Right renal pelvis (tissue), 4 donors: ENCODE measurements at regions not wholly inside any gene's neighbourhood (a gene's known extent, or its start where the extent isn't known, plus 50 kb on each side); places are given as distances from the start of the nearest gene placed in this dataset.
"Not testable (repeated sequence)": the region's sequence is repeated elsewhere in the genome, so short reads cannot be mapped to it uniquely, and the experiment has no call there.

Experiments used
- DNase-seq, 4 donors: peaks; one replicate each; pipeline ENCODE4 v3.0.0-alpha.2; 2013; ENCODE audit warnings: low read depth in 4 of 4, low spot score in 3 of 4, missing footprints in 1 of 4

DNA sequence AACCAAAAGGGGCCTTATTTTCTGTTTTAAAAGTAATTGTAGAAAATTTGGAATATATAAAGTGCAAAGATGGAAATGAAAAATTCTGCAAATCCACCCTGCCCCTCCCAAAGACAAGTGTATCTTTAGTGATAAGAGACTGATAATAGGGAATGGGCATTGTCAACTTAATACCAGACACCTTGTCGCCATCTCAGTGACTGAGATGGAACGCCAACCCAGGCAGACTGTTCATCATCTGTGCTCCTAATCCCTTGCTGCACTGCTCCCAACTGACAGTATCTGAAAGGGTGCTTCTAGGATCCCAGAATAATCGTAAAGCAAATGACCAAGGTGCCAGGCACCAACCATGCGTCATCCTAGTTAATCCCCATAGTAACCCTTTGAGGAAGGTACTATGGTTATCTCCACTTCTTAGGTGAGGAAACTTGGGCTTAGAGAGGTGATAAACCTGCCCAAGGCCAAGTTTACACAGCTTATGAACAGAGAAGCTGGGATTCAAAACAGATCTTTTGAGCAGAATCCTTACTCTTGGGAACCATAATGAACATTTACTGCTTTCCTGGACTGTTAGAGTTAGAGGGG is 583.7 kb downstream of the GATA3 start:
- no peak for DNase-seq

DNA sequence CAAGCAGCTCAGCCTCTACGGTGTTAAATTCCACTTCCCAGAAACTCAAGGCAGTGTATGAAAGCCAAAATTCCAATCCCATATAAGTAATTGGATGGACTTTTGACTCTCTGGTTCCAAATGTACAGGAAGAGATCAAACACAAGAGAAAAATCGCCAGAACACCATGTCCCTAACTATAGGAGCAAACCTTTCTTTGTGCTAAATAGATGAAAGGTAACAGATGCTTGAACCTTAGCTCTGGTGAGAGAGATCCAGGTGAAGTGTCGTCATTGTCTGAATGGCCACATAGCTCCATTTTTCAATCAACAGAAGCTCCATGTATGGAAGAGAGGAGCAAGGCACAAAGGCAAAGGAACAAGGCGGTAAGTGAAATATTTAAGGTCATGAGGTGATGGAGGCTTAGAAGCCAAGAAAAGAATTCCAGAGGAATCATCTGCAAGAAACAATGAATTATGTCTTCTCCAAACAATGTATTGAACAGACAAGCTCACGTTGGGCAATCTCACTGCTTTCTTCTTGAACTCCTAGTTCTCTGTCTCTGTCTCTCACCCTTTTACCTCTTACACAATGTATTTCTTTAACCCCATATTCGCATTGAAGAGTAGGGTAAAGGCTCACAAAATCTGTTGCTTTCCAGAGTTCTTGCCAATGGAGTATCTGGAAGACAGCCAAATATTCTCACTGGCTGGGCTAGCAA is 585.1 kb downstream of the GATA3 start:
- no peak for DNase-seq

DNA sequence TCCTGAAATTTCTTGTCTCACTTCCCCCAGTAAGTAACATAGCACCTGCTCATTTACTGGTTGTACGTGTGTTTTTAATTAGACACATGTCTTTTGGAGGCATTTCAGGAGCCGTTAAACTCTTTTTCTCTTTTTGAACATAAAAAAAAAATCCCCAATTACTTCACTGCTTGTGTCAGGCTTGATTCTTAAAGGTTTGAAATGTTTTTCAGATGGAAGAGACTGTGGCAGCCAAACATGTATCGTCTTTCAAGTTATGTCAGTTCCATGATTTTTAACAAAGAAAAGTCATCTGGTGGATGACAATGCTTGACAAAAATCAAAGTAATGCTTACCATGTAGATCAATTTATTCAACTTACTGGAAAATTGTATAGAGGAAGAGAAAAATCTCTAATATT is 585.8 kb downstream of the GATA3 start:
- no peak for DNase-seq

DNA sequence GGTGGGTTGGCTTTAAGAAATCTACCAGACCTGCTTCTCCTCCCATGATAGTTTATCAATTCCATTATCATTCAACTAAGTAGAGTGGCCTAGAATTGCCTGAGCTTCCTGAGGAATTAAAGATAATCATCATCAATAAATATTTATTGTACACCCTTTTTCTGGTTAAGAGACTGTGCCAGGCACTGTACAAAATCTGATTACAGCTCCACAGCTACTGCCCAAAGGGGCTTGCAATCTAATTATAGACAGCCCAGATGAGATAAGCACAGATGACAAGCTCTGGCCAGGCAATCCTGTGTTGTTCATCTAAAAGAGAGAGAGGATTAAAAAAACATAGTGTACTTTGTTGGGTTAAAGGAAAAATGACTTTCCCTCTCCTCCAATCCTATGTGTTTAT is 586.4 kb downstream of the GATA3 start:
- DNase-seq, result no peak

DNA sequence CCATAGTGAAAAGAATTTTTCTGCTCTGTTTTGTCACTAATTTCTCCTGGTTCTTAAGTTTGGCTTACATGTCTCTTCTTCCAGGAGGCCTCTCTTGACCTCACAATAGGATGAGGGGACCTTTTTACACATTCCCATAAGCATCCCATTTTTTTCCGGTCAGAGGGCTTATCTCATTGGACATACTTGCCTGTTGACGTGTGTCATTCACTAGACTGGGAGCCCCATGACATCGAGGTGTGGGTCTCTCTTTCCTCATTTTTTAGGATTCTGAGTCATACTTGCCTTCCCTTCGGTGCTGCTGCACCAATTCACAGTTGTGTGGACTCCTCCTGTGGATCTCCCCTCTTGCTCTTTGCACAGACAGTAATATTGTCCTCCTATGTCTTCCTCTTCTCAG is 601.8 kb downstream of the GATA3 start:
- no peak for DNase-seq

DNA sequence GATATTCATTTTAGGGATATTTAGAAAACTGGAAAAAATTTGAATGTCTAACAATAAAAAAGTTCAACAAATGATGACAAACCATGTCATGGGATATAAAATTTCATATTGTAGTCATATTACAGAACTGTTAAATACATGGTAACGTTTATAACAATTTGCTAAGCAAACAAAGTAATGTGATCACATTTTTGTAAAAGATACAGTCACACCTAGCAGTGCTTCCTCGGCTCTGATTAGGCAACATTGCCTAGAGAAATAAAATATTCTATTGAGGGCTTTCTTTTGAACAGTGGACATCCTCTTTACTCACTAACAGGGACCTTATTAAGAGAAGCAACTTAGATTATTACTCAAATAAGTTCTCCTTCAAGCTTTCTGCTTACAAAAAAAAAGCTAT is 605.5 kb downstream of the GATA3 start:
- no peak for DNase-seq

DNA sequence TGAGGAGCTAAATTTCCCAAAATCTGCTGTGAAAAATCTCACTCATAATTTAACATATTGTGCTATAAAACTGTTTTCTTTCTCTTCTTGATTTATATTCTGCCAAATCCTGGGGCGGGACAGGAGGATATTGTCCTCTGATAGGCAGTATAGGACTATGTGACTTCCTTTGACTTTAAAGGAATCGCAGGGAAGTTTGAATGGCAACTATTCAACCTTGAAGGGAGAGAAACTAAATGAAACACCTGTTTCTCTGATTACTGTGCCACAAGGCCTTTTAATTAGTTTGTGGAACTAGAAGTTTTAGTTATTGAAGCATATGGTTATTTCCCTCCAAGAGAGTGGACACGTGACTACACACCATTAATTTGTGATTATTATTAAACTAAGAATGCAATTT is 607.4 kb downstream of the GATA3 start:
- DNase-seq, result no peak

DNA sequence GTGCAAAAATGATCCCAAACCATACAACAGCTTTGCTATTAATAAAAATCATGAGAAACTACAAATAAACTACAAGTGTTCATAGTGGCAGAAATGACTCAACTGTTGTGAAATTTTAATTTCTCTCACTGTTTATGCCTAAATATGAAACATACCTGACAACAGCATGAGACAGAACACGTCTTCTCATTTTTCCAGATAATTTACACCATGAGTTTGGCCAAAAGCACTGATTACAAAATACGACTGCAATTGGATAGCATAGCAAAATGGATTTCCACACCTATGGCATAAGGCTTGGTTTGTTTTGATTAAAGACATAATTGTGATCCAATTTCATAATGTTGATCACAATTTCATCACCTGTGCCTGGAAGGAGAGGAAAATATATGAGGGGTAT is 608.6 kb downstream of the GATA3 start:
- DNase-seq, result no peak

DNA sequence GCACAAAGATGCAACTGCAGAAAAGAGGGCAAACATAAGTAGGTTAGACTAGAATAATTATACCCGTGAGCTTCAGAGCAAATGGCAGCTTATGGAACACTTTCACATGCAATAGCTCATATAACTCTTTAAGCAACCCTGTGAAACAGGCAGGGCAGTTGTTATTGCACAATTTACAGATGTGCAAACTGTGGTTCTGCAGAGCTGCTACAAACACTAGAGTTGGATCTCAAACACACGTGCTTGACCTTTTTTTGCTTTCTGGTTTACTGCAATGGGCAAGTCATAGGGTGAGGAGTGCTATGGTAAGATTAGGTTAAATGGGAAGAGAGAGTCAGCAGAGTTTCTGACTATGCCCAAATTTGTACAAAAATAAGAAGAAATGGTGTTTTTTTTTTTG is 610.8 kb downstream of the GATA3 start:
- no peak for DNase-seq

DNA sequence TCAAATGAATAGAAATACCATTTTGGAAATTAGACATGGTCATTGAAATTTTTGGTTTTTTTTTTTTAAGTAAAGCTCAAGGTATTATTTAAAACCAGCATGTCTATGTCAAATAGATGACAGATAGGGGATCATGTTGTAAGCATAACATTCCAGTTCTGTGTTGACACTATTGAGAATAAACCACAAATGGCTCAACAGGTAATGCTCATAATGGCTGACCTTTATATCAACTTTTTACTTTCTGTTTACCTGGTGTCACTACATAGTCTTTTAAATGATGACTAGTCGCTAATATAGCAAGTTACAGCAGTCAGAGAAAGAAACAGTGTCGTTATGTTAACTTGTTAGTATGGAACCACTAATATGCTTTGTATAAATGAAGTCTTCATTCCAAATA is 616.0 kb downstream of the GATA3 start:
- no peak for DNase-seq

DNA sequence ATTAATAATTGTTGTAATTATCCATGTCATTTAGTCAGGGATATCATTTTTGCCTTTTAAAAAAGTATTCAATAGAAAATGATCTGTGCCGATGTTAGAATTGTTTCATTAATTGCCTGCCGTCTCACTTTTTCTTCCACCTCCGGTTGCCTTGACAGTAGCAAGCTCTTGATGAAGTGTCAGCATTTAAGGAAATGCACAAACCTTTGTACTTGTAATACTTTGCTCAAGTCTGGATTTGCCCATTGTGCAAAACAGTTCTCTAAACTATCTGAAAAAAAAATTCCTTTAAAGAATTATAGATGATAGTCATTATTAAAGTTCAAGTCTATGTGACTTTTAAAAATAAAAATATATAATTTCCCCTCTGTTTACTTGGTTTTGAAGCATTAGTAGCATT is 619.7 kb downstream of the GATA3 start:
- no peak for DNase-seq

DNA sequence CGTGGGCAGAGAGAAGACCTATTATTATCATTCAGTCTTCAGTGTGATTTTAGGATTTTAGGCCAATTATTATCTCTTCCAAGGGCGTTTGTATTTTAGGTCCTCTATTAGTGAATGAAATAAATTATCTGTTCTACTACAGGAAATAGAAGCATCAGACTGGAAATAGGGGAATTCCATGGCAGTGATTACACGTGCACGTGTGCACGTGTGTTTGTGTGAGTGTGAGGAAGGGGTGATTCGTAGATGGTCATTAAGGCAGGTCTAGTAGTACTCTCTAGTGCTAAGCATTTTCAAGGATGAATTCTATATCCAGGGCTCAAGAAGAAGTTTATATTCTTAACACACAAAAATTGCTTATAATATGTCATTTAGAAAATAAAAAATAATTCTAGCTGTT is 623.2 kb downstream of the GATA3 start:
- no peak for DNase-seq

DNA sequence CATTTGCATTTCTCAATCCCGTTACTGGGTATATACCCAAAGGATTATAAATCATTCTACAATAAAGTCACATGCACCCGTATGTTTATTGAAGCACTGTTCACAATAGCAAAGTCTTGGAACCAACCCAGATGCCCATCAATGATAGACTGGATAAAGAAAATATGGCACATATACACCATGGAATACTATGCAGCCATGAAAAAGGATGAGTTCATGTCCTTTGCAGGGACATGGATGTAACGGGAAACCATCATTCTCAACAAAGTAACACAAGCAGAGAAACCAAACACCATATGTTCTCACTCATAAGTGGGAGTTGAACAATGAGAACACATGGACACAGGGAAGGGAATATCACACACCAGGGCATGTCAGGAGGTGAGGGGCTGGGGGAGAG is 630.4 kb downstream of the GATA3 start:
- DNase-seq, result not testable (repeated sequence)

DNA sequence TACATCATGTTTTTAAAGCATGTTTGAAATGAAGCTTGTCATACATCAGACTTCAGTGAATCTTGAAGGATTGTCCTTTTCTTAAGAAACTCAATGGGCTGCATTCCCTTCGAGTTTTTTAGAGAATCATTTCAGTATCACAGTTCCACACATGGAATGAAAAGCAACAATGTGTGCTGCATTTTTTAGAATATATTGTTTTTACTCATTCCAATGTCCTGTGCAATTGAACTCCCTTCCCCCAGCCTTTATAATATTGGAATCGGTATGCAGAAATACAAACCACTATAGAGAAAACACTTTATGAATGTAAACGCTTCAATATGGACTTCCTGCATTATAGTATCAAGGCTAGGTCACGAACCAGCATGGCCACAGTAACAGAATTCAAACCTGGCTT is 634.4 kb downstream of the GATA3 start:
- no peak for DNase-seq

DNA sequence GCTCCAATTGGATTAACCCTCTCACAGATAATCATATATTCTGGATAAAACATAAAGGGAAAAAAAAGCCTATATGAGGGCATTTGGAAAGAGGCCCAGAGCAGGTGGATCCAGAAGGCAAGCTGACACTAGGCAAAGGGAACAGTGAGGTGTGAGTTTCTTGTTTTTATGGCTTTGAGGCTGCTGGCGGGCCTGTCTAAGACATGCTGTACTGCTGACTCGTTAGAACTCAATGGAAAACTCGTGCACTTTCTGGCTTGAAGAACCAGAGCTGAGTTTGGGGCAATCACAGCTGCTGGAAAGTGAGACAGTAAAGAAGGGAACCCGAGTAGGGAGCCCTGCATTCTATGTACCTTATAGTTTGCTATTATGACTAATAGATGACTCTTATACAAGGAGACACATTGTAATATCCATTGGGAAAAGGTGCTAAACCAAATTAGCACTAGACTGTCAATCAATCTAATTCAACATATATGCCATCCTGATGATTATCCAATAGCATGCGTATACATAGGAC is 637.1 kb downstream of the GATA3 start:
- no peak for DNase-seq

DNA sequence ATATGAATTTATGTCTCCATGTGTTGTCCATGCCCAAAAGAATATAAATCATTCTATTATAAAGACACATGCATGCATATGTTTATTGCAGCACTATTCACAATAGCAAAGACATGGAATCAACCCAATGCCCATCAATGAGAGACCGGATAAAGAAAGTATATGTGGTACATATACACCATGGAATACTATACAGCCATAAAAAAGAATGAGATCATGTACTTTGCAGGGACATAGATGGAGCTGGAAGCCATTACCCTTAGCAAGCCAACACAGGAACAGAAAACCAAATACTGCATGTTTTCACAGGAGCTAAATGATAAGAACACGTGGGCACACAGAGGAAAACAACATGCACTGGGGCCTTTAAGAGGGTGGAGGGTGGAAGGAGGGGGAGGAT is 639.1 kb downstream of the GATA3 start:
- DNase-seq, result not testable (repeated sequence)

DNA sequence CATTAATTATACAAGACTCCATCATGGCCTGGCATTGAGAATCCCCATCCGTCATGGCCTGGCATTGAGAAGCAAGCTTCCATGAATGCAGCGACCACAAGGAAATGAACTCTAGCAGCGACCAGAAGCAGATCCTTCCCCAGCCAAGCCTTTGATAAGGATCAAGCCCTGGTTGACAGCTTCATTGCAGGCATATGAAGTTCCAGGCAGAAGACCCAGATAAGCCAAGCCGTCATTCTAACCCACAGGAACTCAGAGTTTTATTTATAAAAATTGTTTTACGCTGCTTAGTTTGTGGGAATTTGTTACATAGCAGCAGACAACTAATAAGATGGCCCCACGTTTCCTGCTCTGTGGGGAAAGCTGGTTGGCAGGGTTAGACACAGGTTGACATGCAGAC is 642.3 kb downstream of the GATA3 start:
- no peak for DNase-seq

DNA sequence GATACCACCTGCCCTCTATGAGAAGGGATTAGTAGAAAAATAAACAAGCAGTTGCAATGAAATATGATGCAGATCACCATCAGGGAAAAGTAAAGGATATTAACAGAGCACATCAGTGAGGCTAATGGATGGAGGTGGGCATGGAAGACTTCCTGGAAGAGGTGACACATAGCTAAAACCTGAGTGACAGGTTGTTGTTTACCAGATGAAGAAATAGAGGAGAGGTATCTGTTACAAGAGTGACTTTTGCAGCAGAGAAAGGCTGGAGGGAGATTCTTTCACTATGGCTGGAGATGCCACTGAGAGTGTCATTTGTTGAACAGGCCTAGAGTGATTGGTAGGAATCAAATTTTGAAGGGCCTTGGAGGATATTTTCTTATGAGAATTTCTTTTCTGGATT is 646.2 kb downstream of the GATA3 start:
- no peak for DNase-seq

DNA sequence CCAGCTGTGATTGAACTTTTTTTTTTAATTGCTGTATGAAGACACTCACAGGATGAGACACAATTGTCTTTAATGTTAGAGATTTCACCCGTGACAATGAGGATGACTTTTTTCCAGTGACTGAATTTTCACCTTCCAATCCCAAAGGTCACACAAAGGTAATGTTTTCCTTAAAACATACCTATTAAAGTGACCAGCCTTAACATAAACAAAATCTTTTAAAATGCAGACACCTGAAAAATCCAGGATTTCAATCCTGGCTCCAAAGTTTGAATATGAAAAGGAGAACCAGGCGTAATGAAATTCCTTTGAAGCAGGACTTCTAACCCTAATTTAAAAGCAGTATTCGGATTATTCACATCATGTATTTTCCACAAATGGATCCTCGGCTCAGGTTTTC is 647.7 kb downstream of the GATA3 start:
- DNase-seq, result no peak

DNA sequence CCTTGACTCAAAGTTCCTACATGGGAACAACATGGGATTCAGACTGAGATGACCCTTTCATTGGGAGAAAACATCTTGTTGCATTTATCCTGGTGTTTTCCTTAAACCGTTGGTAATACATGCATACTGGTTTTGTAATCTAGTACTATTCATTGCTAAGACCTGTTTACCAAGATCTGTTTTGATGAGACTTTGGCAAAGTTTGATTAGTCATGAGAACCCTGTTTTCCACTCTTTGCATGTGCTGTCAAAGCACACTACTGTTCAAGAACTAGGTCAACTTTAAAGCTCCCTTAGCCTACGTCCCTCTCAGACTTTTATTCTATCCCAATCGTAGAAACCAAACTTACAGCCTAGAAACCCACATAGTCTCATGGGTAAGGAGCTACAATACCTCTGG is 650.9 kb downstream of the GATA3 start:
- no peak for DNase-seq

DNA sequence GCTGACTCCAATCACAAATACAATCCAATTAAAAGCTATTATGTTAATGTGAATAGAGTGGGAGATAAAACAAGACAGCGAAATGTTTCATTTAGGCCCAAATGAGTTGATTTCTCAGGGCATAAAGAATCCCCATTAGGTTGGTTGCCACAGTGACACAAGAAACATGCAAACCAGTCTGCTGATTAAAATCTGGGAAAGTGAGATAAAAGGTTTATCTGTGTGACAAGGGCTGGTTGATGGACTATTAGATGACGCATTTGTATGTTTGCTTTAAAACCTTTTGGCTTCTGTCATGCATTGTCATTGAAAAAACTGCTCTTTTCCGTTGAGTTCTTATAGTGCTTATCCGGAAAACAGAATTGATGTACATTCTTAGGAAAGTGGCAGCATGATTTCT is 658.2 kb downstream of the GATA3 start:
- no peak for DNase-seq

DNA sequence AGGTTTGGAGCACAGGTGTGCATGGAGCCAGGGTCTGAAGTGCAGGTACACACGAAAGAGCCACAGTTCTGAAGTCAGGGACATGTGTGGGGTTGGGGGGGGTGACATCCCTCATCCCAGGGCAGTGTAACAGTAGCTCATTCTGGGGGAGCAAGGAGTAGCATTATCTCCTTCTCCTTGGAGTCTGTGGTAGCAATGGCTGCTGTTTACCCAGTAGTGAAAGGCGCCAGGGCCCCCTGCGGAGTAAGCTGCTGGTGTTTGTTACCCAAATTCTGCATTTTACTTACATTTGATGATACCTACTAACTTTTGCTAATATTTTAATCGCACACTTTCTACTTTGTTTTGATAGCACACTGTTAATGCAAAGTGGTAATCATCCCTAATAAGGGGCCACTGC is 665.5 kb downstream of the GATA3 start:
- no peak for DNase-seq

DNA sequence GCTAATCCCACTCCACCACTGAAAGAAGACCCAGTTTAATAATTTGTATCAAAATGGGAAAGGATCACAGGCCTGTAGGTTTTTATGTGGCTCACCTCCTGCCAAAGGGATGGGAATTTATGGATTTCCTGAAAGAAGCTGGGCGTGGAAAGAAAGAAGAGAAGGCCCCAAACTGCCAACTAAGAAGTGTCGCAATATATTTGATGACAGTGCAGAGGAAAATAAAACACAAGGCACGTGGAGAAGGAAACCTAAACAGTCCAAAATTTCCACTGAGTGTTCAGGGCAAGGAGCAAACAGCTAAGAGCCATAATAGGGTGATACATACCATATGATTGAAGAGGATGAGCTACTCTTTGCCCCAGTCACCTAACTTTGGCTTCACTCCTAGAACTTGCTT is 667.2 kb downstream of the GATA3 start:
- DNase-seq, result no peak
